ENCODE measurements at regions not wholly inside any gene's neighbourhood (a gene's known extent, or its start where the extent isn't known, plus 50 kb on each side); places are given as distances from the start of the nearest gene placed in this dataset.
A peak's percentile ranks its signal among the peaks of the same experiment; 100 is the strongest.

DNA sequence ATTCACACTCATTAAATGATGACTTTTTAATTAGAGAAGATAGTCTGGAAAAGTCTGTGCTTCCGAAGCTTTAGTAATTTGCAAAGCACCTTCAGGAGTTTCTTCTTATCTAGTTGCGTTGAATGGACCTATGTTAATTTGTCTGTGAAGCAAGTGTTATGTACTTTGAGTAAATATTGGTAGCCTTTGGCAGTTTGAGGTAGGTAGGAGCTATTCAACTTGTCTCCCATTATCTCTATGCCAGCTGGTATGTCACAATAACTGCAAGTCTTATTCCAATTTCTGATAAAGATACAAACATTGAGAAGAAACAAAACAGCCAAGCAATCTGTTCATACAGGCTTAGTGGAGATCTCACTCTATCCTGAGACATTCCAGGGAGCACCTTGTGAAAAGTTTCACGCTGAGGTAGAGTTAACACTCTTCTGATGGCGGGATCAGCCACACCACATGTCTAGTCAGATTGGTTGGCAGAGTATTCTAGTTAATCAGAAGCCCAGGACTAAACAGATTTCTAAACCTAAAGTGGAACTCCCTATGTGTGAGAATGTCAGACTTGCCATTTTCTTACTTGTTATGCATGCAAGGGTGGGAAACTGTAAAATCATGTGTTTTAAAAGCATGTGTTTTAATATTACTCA lies 219.8 kb upstream of the MANEA start:
- DNase-seq (ENCODE audit: low spot score): no peak

DNA sequence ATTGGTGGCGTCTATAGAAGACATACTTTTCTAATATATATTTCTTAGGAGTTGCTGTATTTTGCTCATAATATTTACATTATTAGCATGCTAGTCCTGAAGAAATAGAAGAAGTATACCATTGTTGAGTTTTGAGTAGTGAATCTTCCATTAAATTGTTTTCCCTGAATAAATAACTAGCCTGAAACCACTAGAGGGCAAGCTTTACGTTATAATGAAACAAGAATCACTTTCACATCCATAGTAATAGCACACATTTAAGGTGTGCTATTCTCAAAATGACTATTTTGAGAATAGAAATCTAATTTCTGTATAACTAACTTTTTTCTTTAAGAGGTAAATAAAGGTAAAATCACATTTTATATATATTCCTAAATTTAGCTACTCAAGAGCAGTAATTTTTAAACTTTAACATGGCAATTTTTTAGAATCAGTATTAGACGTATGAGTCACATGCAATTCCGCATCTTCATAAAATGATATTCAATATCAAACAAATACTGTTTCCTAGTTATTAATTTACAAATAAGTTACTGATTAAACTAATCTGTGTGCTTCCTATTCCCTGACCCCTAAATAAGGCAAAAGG lies 213.2 kb upstream of the MANEA start:
- peak; percentile 5 for DNase-seq (ENCODE audit: low spot score)

DNA sequence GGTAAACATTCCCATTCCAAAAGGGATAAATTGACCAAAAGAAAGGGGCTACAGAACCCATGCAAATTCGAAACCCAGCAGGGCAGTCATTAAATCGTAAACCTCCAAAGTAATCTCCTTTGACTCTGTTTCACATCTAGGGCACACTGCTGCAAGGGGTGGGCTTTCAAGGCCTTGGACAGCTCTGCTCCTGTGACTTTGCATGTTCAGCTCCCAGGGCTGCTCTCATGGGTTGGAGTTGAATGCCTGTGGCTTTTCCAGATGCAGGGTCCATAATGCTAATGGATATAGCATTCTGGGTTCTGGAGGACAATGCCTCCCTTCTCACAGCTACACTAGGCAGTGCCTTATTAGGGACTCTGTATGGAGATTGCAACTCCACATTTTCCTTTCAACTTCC lies 211.9 kb upstream of the MANEA start:
- DNase-seq (ENCODE audit: low spot score): no peak

DNA sequence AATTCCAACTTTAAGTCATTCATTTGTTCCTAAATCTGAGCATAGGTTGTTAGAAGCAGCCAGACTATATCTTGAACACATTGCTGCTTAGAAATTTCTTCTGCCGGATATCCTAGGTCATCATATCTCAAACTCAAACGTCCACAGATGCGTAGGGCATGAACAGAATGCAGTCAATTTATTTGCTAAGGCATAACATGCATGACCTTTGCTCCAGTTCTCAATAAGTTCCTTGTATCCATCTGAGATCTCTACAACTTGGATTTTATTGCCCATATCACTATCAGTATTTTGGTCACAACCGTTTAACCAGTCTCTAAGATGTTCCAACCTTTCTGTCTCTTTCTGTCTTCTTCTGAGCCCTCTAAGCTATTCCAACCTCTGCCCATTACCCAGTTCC lies 210.9 kb upstream of the MANEA start:
- no peak for DNase-seq (ENCODE audit: low spot score)

DNA sequence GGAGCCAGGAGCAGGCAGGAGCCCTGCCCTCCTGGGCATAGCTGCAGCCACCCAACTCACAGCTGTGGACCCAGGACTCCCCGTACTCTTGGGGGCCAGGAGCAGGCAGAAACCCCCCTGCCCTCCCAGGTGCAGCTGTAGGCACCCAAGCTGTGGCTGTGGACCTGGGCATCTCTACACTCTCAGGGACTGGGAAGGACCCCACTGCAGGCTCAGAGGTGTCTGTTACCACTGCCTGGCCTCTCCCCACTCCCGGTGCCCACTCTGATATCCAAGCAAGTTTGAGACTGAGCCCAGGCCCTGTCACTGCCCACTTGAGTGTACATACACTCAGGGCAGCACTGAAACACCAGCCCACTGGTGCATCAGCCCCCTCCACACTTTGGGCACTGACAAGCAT lies 193.5 kb upstream of the MANEA start:
- no peak for DNase-seq (ENCODE audit: low spot score)

DNA sequence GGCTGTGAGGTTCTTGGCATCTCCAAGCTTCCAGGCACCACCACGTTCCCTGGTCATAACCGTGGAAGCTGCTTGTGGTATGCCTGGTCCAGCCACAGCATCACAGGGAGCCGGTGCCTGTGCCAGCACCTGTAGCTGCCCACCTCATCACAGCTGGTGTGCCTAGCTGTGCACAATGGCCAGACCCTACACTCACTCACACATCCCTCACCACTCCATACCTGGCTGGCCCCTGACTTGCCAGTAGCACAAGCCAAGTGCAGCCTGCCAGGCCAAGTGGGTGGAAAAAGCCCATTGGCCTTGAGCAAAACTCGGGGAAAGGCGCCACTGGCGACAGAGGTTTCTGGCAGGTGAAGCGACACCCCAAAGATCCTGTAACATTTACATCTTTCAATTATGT lies 192.3 kb upstream of the MANEA start:
- DNase-seq (ENCODE audit: low spot score): no peak

DNA sequence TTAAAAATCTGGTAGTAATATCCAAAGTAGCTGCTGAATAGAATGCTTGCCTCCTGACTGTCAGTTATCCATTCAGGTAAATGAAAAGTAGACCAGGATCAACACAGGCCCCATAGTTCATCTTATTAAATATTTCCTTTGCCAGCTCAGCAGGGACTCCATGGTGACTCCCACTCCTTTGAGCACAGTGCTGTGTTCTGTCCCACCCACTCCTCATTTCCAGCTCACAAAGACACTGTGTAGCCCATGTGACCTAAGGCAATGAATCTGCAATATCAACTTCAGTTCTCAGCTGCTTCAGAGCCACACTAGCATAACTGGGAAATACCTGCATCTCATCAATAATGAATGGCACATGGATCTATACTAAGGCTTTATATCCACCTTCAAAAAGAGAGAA lies 189.5 kb upstream of the MANEA start:
- no peak for DNase-seq (ENCODE audit: low spot score)

DNA sequence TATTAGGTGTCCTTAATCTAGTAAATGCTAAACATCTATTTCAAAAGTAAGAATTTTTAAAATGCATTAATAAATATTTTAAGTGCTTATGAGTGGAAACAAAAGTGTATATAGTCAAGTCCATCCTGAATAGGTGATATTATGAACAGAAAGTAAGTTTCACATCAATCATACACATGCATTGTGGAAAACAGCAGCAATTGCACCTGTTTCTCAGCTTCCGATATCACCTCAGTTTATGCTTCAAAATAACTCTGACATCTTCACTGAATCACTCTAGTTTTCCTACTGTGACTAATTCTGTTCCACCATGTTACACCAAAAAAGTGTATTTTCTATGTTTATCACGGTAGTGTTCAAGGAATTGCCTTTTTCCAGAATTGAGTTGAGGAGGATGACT lies 172.6 kb upstream of the MANEA start:
- DNase-seq (ENCODE audit: low spot score): no peak

DNA sequence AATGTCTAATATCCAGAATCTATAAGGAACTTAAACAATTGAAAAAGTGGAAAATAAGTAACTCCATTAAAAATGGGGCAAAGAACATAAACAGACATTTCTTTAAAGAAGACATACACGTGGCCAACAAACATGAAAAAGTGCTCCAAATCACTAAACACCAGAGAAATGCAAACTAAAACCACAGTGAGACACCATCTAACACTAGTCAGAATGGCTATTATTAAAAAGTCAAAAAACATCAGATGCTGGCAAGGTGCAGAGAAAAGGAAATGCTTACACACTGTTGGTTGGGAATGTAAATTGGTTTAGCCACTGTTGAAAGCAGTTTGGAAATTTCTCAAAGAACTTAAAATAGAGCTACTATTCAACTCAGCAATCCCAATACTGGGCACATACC lies 169.2 kb upstream of the MANEA start:
- no peak for DNase-seq (ENCODE audit: low spot score)

DNA sequence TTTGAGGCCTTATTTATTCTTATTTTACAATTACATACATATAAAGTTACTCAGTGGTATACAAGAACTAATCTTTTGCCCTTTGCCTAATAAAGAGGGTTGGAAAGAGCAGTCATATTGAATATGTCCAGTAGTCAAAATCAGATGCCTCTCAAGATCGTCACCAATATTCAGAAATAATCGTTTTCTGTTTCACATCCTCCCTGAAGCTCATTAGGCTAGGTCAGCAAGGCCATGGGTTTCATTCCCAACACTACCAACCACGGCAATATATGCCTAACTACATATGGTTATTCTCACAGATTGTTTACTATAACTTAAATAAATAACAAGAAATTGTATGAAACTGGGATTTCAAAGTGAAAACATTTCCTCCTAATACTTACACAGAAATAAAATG lies 167.2 kb upstream of the MANEA start:
- no peak for DNase-seq (ENCODE audit: low spot score)

DNA sequence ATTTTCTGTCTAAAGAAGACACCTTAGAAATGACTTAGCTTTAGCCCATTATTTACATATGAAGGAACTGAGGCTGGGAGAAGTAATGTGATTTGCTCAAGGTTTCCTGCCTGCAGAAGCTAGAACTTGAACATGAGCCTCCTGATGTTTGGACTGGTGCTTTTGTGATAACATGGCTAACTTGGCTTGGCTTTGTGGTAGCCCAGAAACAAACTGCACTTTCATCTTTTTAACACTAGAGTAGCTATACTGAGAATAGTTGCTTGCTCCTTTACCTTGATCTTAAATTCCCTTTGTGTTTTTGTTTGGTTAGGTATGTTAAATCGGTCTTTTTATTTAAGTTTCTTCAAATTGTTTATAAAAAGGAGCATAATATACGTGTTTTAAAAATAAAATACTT lies 163.5 kb upstream of the MANEA start:
- DNase-seq (ENCODE audit: low spot score): no peak

DNA sequence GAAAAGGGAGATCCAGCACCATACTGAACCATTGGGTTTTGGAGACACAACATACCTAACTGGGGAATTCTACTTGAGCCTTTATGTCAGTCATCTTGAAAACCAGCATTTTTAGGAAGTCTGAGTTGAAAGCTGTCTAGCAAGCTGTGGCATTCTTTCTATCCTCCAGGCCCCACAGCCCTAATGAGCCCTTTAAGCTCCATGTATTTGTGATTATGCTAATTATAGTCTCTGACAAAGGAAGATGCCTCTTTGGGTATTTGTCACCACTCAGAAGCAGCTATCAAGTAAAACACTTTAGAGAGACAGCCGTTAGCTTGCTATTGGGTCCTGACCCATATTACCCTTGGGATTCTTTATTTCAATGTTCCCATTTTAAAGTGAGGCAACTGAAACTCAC lies 159.5 kb upstream of the MANEA start:
- DNase-seq (ENCODE audit: low spot score): no peak

DNA sequence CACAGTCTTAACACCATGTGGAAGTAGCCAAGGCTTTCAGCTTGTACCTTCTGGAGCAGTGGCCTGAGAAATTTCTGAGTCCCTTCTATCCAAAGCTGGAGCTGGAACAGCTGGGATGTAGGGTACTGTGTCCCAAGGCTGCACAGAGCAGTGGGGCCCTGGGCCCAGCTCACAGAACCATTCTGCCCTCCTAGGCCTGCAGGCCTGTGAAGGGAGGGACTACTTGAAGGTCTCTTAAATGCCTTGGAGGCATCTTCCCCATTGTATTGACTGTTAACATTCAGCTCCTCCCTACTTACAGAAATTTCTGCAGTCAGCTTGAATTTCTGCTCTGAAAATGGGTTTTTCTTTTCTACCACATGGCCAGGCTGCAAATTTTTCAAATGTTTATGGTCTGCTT lies 156.5 kb upstream of the MANEA start:
- no peak for DNase-seq (ENCODE audit: low spot score)

DNA sequence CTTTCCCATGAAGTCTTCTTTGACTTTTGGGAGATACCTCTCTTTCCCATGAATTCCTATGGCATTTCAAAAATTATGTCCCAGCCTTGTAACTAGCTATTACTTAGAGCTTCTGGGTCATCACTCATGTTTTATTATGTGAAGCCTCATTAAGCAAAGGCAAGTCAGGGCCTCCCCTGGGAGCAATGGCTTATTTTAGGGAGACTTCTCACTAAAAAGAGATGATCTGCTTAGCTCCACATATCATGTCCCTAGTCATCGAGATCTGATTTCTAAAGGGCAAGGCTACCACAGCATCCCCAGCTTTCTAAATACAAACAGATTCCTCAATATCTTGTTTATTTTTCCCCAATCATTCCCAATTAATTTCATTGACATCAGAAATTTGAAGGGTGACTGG lies 154.0 kb upstream of the MANEA start:
- no peak for DNase-seq (ENCODE audit: low spot score)

DNA sequence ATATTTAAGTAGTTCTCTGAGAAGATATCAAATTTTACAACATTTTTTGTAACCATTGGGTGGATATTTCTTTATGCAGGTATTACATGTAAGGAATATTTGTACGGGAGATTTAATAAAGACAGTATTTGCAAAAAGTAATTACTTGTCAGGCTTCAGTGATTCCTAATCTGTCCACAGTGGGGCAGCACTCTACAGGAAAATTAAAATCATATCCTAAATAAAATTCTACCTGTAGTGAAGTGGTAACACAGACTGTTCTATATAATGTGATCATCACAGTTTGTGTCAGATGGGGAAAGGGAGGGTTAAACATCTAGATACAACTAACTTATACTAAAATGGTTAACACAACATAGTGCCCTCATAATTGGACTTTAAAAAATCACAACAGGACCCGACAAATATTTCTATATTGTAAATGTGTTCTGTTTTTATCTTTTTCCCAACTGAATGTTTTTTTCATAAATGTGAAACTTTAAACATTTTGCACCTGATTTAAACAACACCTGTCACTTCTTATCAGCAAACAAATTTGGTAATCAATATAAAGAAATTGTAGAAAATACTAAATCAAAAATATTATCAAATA lies 145.6 kb upstream of the MANEA start:
- DNase-seq (ENCODE audit: low spot score): peak; percentile 0

DNA sequence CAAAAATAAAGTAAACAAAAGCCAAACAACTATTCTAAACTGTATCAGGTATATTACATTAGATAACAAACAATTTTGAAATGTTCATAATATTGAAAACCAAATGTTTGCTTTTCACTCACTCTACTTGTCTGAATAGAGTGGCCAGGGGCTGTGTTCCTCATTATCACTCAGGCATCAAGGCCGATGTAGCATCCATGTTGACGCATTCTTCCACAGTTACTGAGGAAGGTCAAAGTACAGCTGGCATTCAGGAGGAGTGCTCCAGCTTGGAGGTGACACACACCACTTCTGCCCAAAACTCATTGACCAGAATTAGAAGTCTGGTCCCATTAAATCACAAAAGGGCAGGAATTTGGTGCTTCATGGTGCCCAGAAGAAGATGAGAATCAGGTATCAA lies 137.6 kb upstream of the MANEA start:
- no peak for DNase-seq (ENCODE audit: low spot score)

DNA sequence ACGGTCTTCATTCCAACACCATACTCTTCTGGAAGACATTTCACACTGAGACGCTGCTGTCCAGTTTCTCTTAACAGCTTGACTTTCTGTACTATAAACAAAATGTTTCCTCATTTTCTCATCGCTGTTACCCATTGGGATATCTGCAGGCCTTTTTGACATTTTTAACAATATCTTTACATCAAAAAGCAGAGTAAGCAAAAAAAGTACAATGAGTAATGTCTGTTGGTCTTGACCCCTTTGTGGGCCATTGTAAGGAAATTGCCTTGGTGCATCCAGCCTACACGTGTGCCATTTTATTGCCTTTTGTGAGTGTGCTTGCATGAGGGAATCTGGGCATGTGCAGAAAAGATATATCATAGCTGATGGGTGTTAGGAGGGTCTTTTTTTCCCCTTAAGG lies 129.1 kb upstream of the MANEA start:
- no peak for DNase-seq (ENCODE audit: low spot score)

DNA sequence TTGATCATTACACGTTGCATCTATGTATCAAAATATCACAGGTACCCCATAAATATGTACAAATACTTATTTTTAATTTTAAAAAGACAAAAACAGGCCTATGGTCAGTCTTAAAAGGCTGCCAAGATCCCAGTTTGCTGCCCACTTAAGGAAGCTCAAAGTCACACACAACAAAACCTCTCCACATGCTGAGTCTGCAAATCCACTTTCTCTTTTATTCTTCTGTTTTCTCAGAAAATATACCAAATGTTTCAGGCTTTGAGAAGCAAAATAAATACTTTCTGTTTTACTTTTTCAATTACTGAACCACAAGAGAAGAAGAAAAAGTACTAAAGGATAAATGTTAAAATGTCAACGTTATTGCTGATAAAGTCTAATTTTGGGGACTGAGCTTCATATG lies 107.8 kb upstream of the MANEA start:
- DNase-seq (ENCODE audit: low spot score): no peak

DNA sequence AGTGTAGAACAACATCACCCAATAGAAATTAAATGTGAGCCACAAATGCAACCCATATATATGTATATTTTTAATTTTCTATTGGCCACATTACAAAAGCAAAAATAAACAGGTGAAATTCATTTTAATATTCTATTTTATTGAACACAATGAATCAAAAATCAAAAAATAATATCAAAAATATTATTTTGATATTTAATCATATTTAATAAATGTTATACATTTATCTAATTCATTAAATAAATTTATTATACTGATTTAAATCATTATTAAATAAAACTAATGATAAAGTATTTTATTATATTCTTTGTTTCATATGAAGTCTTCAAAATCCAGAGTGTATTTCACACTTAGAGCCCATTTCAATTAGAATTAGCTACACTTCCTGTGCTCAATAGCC lies 98.4 kb upstream of the MANEA start:
- no peak for DNase-seq (ENCODE audit: low spot score)

DNA sequence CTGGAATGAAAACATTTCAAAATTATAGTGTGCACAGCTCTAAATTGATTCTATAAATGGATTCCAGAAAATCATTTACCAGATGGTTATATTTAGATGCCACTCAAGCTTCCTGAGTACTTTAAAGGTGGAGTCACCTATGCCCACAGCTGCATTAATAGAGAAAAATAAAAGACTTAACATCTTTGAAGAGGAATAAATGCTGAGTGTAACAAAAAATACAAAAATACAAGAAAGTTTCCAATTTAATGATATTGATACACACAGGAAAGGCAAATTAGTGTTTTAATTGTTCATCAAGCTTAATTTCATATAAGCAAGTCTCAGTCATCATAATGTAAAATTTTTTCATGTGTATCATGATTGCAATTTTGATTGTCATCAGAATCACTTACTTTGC lies 89.5 kb upstream of the MANEA start:
- DNase-seq (ENCODE audit: low spot score): no peak

DNA sequence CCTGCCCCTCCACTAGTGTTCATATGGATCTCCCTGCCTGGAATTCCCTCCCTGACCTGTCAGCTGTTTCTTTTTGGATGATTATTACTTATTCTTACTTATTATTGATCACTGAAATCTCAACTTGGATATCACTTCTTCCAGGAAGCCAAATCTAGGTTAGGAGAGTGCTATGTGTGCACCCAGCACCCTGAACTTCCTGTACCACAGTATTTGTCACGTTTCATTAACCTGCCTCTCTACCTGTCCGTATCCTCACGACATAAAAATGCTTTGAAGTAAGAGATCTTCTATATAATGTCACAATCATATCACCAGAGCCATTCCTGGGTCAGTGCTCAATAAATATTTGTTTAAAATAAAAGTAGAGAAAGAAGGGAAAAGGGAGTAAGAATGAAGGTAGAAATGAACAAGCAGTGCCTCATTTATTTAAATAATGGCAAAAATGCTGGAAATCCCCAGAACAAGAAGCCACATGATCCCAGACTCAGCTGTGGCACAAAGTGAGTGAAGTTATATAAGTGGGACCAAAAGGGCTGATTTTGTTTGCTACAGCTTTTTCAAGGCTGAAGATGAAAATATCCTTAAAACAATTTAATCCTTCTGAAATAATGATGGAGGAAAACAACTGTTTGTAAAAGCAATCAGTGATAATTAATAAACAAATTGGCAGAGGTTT lies 88.0 kb upstream of the MANEA start:
- DNase-seq (ENCODE audit: low spot score): no peak

DNA sequence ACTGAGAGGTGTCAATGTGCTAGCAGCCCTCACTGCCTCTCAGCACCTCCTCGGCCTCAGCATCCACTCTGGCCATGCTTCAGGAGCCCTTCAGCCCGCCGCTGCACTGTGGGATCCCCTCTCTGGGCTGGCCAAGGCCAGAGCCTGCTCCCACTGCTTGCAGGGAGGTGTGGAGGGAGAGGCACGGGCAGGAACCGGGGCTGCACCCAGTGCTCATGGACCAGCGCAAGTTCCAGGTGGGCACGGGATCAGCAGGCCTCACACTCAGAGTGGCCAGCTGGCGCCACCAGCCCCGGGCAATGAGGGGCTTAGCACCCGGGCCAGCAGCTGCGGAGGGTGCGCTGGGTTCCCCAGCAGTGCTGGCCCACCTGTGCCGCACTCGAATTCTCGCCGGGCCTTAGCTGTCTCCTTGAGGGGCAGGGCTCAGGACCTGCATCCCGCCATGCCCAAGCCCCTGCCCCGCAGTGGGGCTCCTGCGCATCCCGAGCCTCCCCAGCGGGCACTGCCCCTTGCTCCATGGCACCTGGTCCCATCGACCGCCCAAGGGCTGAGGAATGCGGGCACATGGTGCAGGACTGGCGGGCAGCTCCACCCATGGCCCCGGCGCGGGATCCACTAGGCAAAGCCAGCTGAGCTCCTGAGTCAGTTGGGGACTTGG lies 80.4 kb upstream of the MANEA start:
- DNase-seq (ENCODE audit: low spot score): no peak
